Kidney (tissue), 13 donors: ENCODE measurements at regions not wholly inside any gene's neighbourhood (a gene's known extent, or its start where the extent isn't known, plus 50 kb on each side); places are given as distances from the start of the nearest gene placed in this dataset.

Experiments used
- DNase-seq, 5 donors: peaks; one replicate each; pipeline ENCODE4 v3.0.0-alpha.2; 2013 to 2020
- FAIRE-seq: peaks from 2 replicates; lab custom pipeline; 2012; peaks lifted over from hg19 to GRCh38; lab: Jason Lieb, UNC
- H3K27ac ChIP-seq, 2 donors: one replicate each; pipeline ENCODE4 v1.7.0; 2013; ENCODE audit warnings: low read depth in 2 of 2, low read length in 2 of 2, inconsistent platforms in 1 of 2
- H3K27me3 ChIP-seq: one replicate; pipeline ENCODE4 v1.7.1; 2013; ENCODE audit warnings: low read length, inconsistent platforms; ENCODE audit not compliant: control insufficient read depth, insufficient read depth
- H3K36me3 ChIP-seq, 3 donors: one replicate each; pipeline versions ENCODE4 v1.7.0 to v1.7.1; 2013; ENCODE audit warnings: low read length in 3 of 3, control low read depth in 1 of 3, inconsistent platforms in 1 of 3; ENCODE audit not compliant: insufficient read depth in 3 of 3, control insufficient read depth in 2 of 3
- H3K4me1 ChIP-seq, 3 donors: one replicate each; pipeline versions ENCODE4 v1.7.0 to v1.7.1; 2013; ENCODE audit warnings: low read length in 3 of 3, inconsistent platforms in 1 of 3, low read depth in 1 of 3; ENCODE audit not compliant: control insufficient read depth in 2 of 3, insufficient read depth in 2 of 3
- H3K4me3 ChIP-seq, 3 donors: one replicate each; pipeline versions ENCODE4 v1.7.0 to v1.8.1; 2013; ENCODE audit warnings: low read length in 3 of 3, control low read depth in 1 of 3, inconsistent platforms in 1 of 3
- H3K9ac ChIP-seq, 3 donors: one replicate each; pipeline versions ENCODE4 v1.7.0 to v1.7.1; 2013; ENCODE audit warnings: low read length in 3 of 3, control low read depth in 1 of 3, inconsistent platforms in 1 of 3
- H3K9me3 ChIP-seq, 3 donors: one replicate each; pipeline versions ENCODE4 v1.7.0 to v1.7.1; 2013; ENCODE audit warnings: low read length in 3 of 3, control low read depth in 1 of 3, inconsistent platforms in 1 of 3; ENCODE audit not compliant: control insufficient read depth in 2 of 3, insufficient read depth in 1 of 3
- CTCF ChIP-seq: IDR thresholded peaks from 3 replicates; pipeline ENCODE4 v1.5.1; 2012; ENCODE audit warnings: mild to moderate bottlenecking, moderate library complexity, borderline replicate concordance; ENCODE audit not compliant: insufficient read depth; ENCODE audit errors: extremely low read depth
- intact Hi-C: fragments of 100-400 bp; cut with DNase I; formaldehyde crosslinking; loops from one replicate; pipeline ENCODE4 v1.11.1; 2022
- donor health status: control.
- donor health status: control.
- donor health status: control.
- donor health status: control.
- donor health status: control.
- donor health status: DM: yes; HTN: yes; CAD: no.
- donor health status: Normal renal cell carcinoma (clear cell type).

GRCh38 chr1:218664385-218665170, 319.4 kb downstream of the TGFB2 start:
- Histone ChIP-seq H3K27me3 (no peaks in the 10 kb centered on the region), H3K4me1 (no peaks in the 10 kb centered on the region), H3K36me3 (no peaks in the 10 kb centered on the region), H3K9ac (no peak overlapping the region), H3K27ac (no peak overlapping the region), H3K4me3 (no peak overlapping the region), H3K9me3 (no peaks in the 10 kb centered on the region)
- FAIRE-seq (no peak), DNase-seq (no peak)
- TF ChIP-seq CTCF = no peak
- intact Hi-C loops = no loop called here

GRCh38 chr1:218665221-218665620, 320.1 kb downstream of the TGFB2 start:
- Histone ChIP-seq H3K4me3 (no peak overlapping the region), H3K36me3 (no peaks in the 10 kb centered on the region), H3K9me3 (no peaks in the 10 kb centered on the region), H3K9ac (no peak overlapping the region), H3K4me1 (no peaks in the 10 kb centered on the region), H3K27me3 (no peaks in the 10 kb centered on the region), H3K27ac (no peak overlapping the region)
- no peak for DNase-seq
- TF ChIP-seq CTCF = no peak
- intact Hi-C loops = no loop called here
- FAIRE-seq = no peak

- intact Hi-C loops = no loop called here
- no peaks in the 10 kb centered on the region for H3K9me3 ChIP-seq
- TF ChIP-seq CTCF = no peak
- no peak overlapping the region for H3K4me3 ChIP-seq
- H3K4me1 ChIP-seq = no peaks in the 10 kb centered on the region
- DNase-seq (no peak), FAIRE-seq (no peak)
- H3K36me3 ChIP-seq = no peaks in the 10 kb centered on the region
- no peaks in the 10 kb centered on the region for H3K27me3 ChIP-seq
- no peak overlapping the region for H3K9ac ChIP-seq
- H3K27ac ChIP-seq = no peak overlapping the region
These were observed 321.1 kb downstream of the TGFB2 start for GRCh38 chr1:218666263-218666662.
